Activated CD4-positive, alpha-beta T cell treated with anti-CD3 and anti-CD28 coated beads for 4 hours (primary cell): ENCODE measurements at regions not wholly inside any gene's neighbourhood (a gene's known extent, or its start where the extent isn't known, plus 50 kb on each side); places are given as distances from the start of the nearest gene placed in this dataset.

Experiments
- DNase-seq, 2 donors: peaks; one replicate each; pipeline ENCODE4 v3.0.0-alpha.2; 2020

DNA sequence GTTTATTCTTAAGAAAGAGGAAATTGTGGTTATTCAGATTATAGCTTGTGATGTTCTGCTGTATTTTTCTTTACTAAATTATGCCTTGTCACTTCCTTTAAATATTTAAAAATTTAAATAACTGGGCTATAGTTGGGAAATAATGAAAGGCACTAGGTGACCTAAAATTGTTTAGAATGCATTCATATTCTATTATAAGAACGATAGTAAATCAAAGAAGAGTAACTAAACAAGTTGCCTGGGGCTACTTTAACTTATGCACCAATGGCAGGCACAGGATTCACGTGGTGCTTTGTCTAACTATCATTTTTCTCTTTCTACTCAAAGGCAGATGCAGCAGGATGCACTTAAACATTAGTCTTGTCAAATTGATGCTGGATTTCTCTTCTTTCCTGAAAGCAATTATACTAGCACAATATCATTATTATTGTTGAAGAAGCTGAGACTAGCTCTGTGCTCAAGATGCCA lies 190.7 kb upstream of the PPFIA2 start:
- DNase-seq: no peak

- DNase-seq: no peak
These were observed 190.3 kb upstream of the PPFIA2 start for GRCh38 chr12:81949416-81949815.

- no peak for DNase-seq
These were observed 185.7 kb upstream of the PPFIA2 start for GRCh38 chr12:81944886-81945285.

- DNase-seq: no peak
These were observed 183.4 kb upstream of the PPFIA2 start for GRCh38 chr12:81942594-81942993.

DNA sequence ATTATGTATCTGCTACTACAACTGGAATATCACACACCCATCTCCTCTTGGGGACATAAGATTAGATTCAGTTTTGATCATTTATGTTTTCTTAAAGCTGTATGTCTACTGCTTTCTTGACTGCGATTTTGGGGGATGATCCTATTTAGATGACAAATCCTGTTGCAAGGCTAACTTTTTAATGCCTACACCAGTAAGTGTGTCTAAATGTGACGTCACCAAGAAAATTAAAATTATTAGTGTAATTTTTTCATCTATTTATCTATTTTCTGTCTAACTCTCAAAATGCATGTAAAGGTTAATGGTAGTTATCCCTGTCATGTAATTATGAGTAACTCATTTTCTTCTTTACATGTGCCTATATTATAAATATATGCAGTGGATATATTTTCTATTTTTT lies 170.9 kb upstream of the PPFIA2 start:
- no peak for DNase-seq

GRCh38 chr12:81896771-81897170 lies 137.6 kb upstream of the PPFIA2 start:
- DNase-seq: no peak

DNA sequence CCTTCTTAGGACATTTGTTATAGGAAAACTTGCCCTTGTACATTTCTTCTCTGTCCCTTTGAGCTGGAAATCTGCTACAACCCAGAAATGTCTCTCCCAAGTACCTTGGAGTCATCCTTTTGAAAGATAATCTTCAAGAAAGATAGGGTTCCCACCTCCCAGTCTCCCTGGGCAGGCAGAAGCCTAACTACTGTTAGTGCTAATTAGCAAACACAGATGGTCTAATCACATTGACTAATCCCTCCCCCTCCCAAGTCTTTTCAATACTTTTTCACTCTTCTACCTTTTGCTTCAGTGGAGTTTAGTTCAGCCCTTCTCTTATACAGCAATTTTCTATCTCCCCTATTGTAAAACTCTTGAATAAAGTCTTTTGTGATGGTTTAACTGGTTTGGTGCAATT lies 129.8 kb upstream of the PPFIA2 start:
- no peak for DNase-seq

DNA sequence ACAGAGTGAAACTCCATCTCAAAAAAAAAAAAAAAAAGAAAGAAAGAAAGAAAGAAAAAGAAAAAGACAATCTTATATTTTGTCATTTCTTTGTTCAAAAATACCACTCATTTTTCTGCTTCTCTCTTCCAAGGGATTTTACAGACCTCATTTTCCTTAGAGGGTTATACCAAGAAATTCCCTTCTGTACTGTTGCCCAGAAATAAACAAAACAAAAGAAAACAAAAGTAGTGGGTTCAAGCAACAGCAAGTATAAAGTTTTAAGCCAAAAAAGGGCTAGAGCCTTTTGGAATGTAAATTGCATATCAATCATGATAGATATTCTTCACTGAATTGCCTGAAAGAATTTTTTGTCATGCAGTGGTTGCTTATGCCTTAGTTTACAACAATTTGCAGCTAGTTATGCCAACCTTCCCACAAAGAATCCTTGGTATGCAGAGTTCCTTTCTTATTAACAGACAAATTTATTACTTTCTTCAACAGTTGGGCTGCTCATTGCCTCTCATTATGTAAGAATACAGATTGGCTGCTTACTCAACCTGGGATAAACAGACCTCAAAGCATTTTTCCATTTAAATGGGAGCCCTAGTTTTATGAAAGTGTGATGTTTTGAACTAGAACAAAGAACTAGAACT lies 129.1 kb upstream of the PPFIA2 start:
- DNase-seq: no peak

- DNase-seq: no peak
These were observed 115.4 kb upstream of the PPFIA2 start for GRCh38 chr12:81874586-81874985.

DNA sequence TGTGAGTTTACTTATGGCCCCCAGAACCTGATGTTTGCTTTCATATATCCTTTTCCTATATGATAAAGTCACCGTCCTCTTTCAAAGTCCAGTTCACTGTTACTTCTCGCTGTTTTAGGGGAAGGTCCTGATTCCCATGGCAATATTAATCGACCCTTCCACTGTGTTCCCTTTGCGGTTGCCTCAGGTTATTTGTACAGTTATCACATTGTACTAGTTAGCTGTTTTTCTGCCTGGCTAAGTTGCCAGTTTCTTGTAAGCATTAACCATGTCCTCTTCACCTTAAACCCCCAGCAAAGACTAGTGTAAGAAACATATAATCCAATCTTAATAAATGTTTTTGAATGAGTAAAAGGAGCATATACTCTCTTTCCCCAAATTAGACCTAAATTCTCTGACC lies 115.0 kb upstream of the PPFIA2 start:
- DNase-seq: no peak

- no peak for DNase-seq
These were observed 113.2 kb upstream of the PPFIA2 start for GRCh38 chr12:81872400-81872799.

DNA sequence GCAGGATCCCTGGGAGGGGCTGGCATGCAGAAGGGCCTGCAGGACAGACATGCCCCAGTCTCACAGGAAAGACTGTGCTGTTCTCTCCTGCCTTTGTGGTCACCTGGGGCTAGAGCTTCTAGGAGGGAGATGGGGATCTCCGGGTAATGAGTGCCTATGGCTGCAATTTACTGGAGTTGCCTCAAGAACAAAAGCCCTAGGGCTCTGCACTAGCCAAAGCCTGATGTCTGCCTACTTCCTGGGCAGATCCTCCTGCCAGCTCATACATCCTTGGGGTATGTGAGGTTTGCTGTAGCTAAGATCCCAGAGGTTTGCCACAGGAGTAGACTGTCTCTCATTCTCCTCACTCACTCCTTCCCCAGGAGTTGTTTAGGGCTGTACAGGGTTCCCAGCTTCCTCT lies 106.9 kb upstream of the PPFIA2 start:
- DNase-seq: no peak

DNA sequence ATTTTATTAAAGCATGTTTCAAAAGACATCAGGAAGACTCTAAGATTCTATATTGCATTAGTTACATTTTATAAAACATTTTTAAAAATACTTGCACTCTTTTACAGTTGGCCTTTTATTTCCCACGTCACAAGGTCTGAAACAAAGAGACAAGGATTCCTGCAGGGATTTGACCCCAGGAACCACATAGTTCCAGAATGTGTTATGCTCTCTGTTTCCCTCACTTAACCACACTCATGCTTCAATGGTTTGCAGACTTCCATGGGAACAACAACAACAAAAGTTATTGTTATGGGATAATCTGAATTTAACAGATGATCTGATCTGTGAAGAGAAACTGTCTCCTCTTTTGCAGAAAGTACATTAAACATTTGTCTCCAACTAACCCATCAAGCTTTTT lies 104.3 kb upstream of the PPFIA2 start:
- no peak for DNase-seq

DNA sequence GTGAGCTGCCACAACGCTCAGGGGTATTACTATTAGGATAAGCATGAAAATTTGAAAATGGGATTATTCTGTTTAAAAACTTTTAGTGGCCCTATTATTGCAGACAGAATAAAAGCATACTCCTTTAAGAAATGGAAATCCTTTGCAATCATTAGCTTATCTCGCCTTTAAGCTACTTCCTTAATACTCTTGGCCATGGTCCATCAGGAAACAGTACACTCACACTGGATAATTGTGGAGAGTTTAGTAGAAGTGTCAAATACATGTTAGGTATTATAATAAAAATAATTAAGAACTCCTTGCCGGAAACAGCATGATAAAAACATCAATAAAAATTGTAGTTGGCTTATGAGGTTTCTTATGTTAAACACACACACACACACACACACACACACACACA lies 100.4 kb upstream of the PPFIA2 start:
- no peak for DNase-seq

DNA sequence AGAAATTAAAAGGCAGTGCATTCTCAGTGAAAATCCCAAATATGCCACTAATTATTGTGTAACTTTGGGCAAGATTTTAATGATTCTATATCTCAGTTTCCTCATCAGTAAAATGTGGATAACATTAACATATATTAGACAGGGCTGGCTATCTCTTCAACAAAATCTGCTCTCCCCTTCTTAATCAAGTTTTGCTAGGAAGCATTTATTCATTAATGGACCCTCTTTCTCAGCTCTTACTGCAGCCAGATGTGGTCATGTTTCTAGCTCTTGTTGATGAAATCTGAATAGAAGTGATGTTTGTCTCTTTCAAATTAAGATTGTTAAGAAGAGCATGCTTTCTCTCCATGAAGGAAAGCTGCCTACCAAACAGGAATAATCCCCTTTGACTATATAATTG lies 84.4 kb upstream of the PPFIA2 start:
- no peak for DNase-seq

- no peak for DNase-seq
These were observed 76.6 kb upstream of the PPFIA2 start for GRCh38 chr12:81835783-81836182.

- DNase-seq: no peak
These were observed 61.0 kb upstream of the PPFIA2 start for GRCh38 chr12:81819991-81820633.

GRCh38 chr12:81815611-81816010 lies 56.5 kb upstream of the PPFIA2 start:
- no peak for DNase-seq

DNA sequence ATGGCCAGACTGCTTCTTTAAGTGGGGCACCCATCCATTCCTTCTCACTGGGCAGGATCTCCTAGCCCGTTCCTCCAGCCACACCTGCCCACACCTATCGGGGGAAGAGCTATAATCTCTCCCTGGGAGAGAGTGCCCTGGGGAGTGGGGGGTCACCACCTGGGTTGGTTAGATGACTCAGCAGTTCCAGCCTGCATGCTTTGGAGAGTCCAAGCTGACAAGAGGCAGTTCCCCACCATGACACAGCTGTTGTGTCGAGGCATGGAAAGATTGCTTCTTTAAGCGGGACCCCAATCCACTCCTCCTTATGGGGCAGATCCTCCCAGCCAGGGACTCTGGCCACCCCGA lies 52.6 kb upstream of the PPFIA2 start:
- DNase-seq: no peak

DNA sequence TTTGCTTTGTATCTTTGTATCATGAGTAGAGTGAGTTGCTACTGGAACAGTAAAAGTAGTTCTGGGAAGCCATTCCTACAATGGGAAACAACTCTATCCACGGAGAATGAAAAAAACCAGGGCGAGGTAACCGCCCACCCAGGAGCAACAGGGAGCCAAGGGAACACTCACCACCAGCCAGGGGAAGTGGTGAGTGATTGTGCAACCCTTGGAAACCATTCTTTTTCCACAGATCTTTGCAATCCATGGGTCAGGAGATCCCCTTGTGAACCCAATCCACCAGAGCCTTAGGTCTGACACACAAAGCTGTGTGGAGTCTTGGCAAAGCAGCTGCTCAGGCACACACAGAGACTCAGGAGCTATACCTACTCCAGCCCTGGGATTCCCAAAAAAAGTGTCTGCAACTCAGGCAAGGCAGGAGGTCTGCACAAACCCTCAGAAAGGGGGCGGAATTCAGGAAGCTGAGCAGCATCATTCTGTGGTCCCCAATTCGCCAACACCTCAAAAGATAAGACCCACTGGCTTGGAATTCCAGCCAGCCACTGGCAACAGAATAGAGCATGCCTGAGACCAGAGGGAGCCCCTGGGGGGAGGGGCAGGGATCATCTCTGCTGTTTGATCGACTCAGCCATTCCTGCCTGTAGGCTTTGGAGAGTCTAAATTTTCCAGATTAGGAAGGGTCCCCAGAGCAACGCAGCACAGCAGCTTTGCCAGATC lies 52.1 kb upstream of the PPFIA2 start:
- no peak for DNase-seq

- DNase-seq: no peak
These were observed 50.9 kb upstream of the PPFIA2 start for GRCh38 chr12:81809829-81810595.

GRCh38 chr12:81809113-81809777 lies 50.1 kb upstream of the PPFIA2 start:
- DNase-seq: no peak
